T-helper 17 cell (primary cell): ENCODE measurements at regions not wholly inside any gene's neighbourhood (a gene's known extent, or its start where the extent isn't known, plus 50 kb on each side); places are given as distances from the start of the nearest gene placed in this dataset.

Experiments
- ATAC-seq: fragments of 150-1000 bp; cut with Tn5 transposase; 2 replicates; pipeline ENCODE4 v1.10.0; 2021; ENCODE audit warnings: mild to moderate bottlenecking, moderate library complexity
- DNase-seq, 3 donors: peaks; one replicate each; pipeline versions ENCODE4 v3.0.0 to v3.0.0-alpha.2; 2020 to 2021
- H3K9me3 ChIP-seq: one replicate; pipeline ENCODE4 v1.7.0; 2013; ENCODE audit warnings: low read length, mild to moderate bottlenecking; ENCODE audit not compliant: control insufficient read depth, poor library complexity, severe bottlenecking
- H3K27ac Mint-ChIP-seq: one replicate; pipeline ENCODE4 v1.8.0; 2022; ENCODE audit warnings: mild to moderate bottlenecking, moderate library complexity, mixed read lengths
- H3K27me3 Mint-ChIP-seq: one replicate; pipeline ENCODE4 v1.8.0; 2022; ENCODE audit warnings: mixed read lengths
- H3K36me3 Mint-ChIP-seq: one replicate; pipeline ENCODE4 v1.8.0; 2022; ENCODE audit warnings: low read depth, mixed read lengths
- H3K4me1 Mint-ChIP-seq: one replicate; pipeline ENCODE4 v1.8.0; 2022; ENCODE audit warnings: mild to moderate bottlenecking, mixed read lengths
- H3K4me3 Mint-ChIP-seq: one replicate; pipeline ENCODE4 v1.8.0; 2022; ENCODE audit warnings: mild to moderate bottlenecking, moderate library complexity, mixed read lengths

GRCh38 chr2:122523143-122523542 lies 767.7 kb downstream of the TSN start:
- Mint-ChIP-seq H3K27me3 (no peaks in the 10 kb centered on the region), H3K4me1 (no peaks in the 10 kb centered on the region), H3K4me3 (no peak overlapping the region), H3K27ac (no peak overlapping the region), H3K36me3 (no peaks in the 10 kb centered on the region)
- H3K9me3 ChIP-seq = no peaks in the 10 kb centered on the region
- ATAC-seq (no peak), DNase-seq (no peak)

DNA sequence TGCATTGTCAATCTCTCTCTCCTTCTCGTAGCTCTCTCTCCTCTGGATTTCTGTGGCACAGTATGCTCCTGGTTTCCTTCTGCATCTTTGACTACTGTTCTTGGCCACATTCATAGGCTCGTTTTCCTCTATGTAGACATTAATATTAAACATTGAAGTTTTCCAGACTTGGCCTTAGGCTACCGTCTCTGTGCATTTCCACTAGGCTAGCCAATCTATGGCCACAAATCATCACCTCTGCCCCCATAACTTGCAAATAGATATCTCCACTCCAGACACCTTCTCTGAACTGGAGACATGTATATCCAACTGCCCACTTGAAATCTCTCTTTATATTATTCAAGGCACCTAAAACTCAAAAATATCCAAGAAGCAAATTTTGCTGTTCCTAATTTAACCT lies 768.5 kb downstream of the TSN start:
- Mint-ChIP-seq H3K27ac (no peak overlapping the region), H3K36me3 (no peaks in the 10 kb centered on the region), H3K27me3 (no peaks in the 10 kb centered on the region), H3K4me3 (no peak overlapping the region), H3K4me1 (no peaks in the 10 kb centered on the region)
- no peak for DNase-seq
- ATAC-seq = no peak
- H3K9me3 ChIP-seq = no peaks in the 10 kb centered on the region

DNA sequence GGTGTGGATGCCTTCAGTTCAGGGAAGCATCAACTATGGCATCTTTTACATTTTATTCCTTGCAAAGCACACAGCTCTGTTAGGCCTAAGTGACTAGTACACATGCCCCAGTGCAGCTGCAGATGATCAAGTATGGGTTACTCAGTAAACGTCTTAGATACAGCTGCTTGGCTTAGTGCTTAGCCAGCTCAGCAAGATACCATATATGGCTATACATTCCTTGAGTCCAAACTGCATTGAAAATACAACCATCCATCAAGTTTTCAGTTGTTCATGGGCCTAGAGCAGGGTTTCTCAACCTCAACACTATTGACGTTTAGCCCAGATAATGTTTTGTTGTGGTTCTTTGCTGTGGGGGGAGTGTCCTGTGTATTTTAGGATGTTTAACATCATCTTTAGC lies 769.9 kb downstream of the TSN start:
- Mint-ChIP-seq H3K36me3 (no peaks in the 10 kb centered on the region), H3K27me3 (no peaks in the 10 kb centered on the region), H3K27ac (no peak overlapping the region), H3K4me1 (no peaks in the 10 kb centered on the region), H3K4me3 (no peak overlapping the region)
- no peak for ATAC-seq
- DNase-seq = no peak
- H3K9me3 ChIP-seq = no peaks in the 10 kb centered on the region

DNA sequence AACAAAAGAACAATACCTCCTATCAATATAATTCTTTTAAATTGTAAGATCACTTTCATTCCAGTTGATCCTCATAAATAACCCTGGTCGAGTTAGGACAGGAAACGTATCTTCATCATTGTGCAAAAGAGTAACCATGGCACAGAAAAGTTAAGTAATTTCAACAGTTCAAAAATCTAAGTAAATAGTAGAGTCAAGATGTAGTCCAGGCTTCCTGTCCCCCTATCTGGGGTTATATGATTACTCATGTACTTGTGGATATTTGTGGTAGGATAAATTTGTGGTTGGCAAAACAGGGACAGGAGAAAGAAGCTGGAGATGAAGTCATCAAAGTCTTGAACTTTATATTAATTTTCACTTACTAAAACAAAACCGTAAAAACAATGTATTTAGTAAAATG lies 772.6 kb downstream of the TSN start:
- DNase-seq (no peak), ATAC-seq (no peak)
- Mint-ChIP-seq H3K36me3 (no peaks in the 10 kb centered on the region), H3K4me3 (no peak overlapping the region), H3K27ac (no peak overlapping the region), H3K27me3 (no peaks in the 10 kb centered on the region), H3K4me1 (no peaks in the 10 kb centered on the region)
- H3K9me3 ChIP-seq = no peaks in the 10 kb centered on the region

DNA sequence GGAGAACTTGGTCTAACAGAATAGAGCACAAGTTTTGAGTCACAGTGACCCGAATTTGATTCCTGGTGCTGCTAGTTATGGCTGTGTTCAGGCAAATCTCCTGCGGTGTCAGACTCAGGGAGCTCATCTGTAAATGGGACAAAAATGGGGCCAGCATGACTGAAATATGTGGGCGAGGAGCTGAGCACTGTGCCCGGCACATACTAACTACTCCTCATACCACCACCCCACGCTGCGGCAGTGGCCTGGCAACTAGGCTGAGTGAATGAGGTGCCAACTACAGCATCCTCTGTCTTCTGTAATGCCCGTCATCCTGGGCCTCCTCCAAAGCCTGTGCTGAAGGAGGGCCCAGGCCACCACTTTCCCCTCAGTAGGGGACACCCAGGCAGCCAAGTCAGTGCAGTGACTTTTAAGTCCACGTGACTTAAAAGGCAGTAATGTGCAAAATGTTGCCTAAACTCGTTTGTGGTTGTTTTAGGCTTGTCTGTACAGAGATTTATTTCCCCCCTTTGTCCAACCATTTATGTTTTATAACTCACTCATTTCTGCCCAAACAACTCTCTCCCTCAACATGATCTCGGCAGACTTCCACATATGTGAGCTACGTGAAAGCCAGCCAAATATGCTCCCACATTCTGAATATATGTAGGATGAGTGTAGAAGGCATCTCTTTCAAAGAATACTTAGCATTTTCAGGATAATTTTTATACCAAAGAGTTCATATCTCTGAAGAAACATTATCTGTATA lies 773.7 kb downstream of the TSN start:
- no peaks in the 10 kb centered on the region for H3K9me3 ChIP-seq
- ATAC-seq (no peak), DNase-seq (no peak)
- H3K4me1 Mint-ChIP-seq = no peaks in the 10 kb centered on the region
- H3K36me3 Mint-ChIP-seq = no peaks in the 10 kb centered on the region
- H3K27me3 Mint-ChIP-seq = no peaks in the 10 kb centered on the region
- no peak overlapping the region for H3K27ac Mint-ChIP-seq
- H3K4me3 Mint-ChIP-seq = no peak overlapping the region

DNA sequence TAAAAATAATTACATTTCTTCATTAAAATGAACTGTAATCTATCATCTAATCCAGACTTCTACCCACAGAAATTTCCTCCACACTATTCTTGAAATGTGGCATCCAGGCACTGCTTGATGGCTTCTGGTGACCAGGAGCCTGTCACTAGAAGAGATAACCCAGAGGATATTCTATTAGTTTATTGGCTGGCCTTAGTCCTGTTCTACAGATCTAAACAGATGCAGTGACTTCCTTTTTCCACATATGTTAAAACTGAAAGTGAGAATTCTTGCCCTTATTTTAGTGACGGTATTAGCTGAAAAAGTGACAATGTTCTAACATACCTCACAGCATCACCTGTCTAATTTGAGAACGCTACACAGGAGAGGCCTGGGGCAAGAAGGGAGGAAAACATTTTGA lies 775.4 kb downstream of the TSN start:
- no peak overlapping the region for H3K27ac Mint-ChIP-seq
- no peaks in the 10 kb centered on the region for H3K4me1 Mint-ChIP-seq
- ATAC-seq = no peak
- H3K4me3 Mint-ChIP-seq = no peak overlapping the region
- no peaks in the 10 kb centered on the region for H3K36me3 Mint-ChIP-seq
- no peaks in the 10 kb centered on the region for H3K9me3 ChIP-seq
- no peak for DNase-seq
- H3K27me3 Mint-ChIP-seq = no peaks in the 10 kb centered on the region

GRCh38 chr2:122531290-122532071 lies 776.0 kb downstream of the TSN start:
- Mint-ChIP-seq H3K27ac (no peak overlapping the region), H3K4me1 (no peaks in the 10 kb centered on the region), H3K36me3 (no peaks in the 10 kb centered on the region), H3K27me3 (no peaks in the 10 kb centered on the region), H3K4me3 (no peak overlapping the region)
- no peaks in the 10 kb centered on the region for H3K9me3 ChIP-seq
- DNase-seq = no peak
- no peak for ATAC-seq

GRCh38 chr2:122532072-122532344 lies 776.6 kb downstream of the TSN start:
- Mint-ChIP-seq H3K27me3 (no peaks in the 10 kb centered on the region), H3K27ac (no peak overlapping the region), H3K36me3 (no peaks in the 10 kb centered on the region), H3K4me1 (no peaks in the 10 kb centered on the region), H3K4me3 (no peak overlapping the region)
- H3K9me3 ChIP-seq = no peaks in the 10 kb centered on the region
- no peak for DNase-seq
- no peak for ATAC-seq

GRCh38 chr2:122532481-122532880 lies 777.0 kb downstream of the TSN start:
- H3K36me3 Mint-ChIP-seq = no peaks in the 10 kb centered on the region

GRCh38 chr2:122535960-122536505 lies 780.6 kb downstream of the TSN start:
- no peak overlapping the region for H3K27ac Mint-ChIP-seq
- no peak overlapping the region for H3K4me3 Mint-ChIP-seq
- ATAC-seq (no peak), DNase-seq (no peak)
- no peaks in the 10 kb centered on the region for H3K27me3 Mint-ChIP-seq
- H3K9me3 ChIP-seq = no peaks in the 10 kb centered on the region
- no peaks in the 10 kb centered on the region for H3K36me3 Mint-ChIP-seq
- H3K4me1 Mint-ChIP-seq = no peaks in the 10 kb centered on the region

More at GRCh38 chr2:122532481-122532880, 777.0 kb downstream of the TSN start:
- Mint-ChIP-seq H3K4me1 (no peaks in the 10 kb centered on the region), H3K27ac (no peak overlapping the region), H3K27me3 (no peaks in the 10 kb centered on the region), H3K4me3 (no peak overlapping the region)
- DNase-seq = no peak
- H3K9me3 ChIP-seq = no peaks in the 10 kb centered on the region
- no peak for ATAC-seq

- Mint-ChIP-seq H3K27me3 (no peaks in the 10 kb centered on the region), H3K27ac (no peak overlapping the region), H3K36me3 (no peaks in the 10 kb centered on the region), H3K4me3 (no peak overlapping the region), H3K4me1 (no peaks in the 10 kb centered on the region)
- no peak for DNase-seq
- no peak for ATAC-seq
- no peaks in the 10 kb centered on the region for H3K9me3 ChIP-seq
These were observed 783.9 kb downstream of the TSN start for GRCh38 chr2:122539311-122539710.

GRCh38 chr2:122539920-122540319 lies 784.5 kb downstream of the TSN start:
- no peak overlapping the region for H3K4me3 Mint-ChIP-seq

GRCh38 chr2:122542236-122542635 lies 786.8 kb downstream of the TSN start:
- Mint-ChIP-seq H3K27ac (no peak overlapping the region), H3K27me3 (no peaks in the 10 kb centered on the region)

More at GRCh38 chr2:122539920-122540319, 784.5 kb downstream of the TSN start:
- H3K9me3 ChIP-seq = no peaks in the 10 kb centered on the region
- no peak for ATAC-seq
- Mint-ChIP-seq H3K27ac (no peak overlapping the region), H3K4me1 (no peaks in the 10 kb centered on the region), H3K27me3 (no peaks in the 10 kb centered on the region), H3K36me3 (no peaks in the 10 kb centered on the region)
- no peak for DNase-seq

DNA sequence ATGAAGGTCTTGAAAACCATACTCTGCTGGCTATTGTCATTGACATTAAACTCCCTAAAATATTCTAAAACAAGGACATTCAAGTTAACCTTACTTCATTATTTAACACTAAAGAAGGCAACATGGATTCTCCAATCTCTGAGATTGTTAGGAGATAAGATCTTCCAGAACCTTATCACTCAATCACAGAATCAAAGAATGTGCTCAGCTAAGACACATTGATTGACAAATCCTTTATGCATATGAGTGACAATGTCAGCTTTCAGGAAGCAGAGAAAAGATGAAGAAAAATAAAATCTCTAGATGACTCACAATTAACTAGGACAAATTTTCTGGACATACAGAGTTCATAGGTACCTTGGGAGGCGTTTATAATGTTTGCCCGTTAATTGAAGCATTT lies 787.2 kb downstream of the TSN start:
- H3K9me3 ChIP-seq = no peaks in the 10 kb centered on the region
- no peak for DNase-seq
- Mint-ChIP-seq H3K27ac (no peak overlapping the region), H3K36me3 (no peaks in the 10 kb centered on the region), H3K4me1 (no peaks in the 10 kb centered on the region), H3K4me3 (no peak overlapping the region), H3K27me3 (no peaks in the 10 kb centered on the region)
- no peak for ATAC-seq

More at GRCh38 chr2:122542236-122542635, 786.8 kb downstream of the TSN start:
- H3K9me3 ChIP-seq = no peaks in the 10 kb centered on the region
- H3K4me3 Mint-ChIP-seq = no peak overlapping the region
- no peaks in the 10 kb centered on the region for H3K4me1 Mint-ChIP-seq
- DNase-seq = no peak
- no peaks in the 10 kb centered on the region for H3K36me3 Mint-ChIP-seq
- ATAC-seq = no peak
